Psoas muscle (tissue), 7 donors: ENCODE measurements at regions not wholly inside any gene's neighbourhood (a gene's known extent, or its start where the extent isn't known, plus 50 kb on each side); places are given as distances from the start of the nearest gene placed in this dataset.

ENCODE experiments used
- ATAC-seq, 4 donors: fragments of 200-7000 bp; cut with Tn5 transposase; one replicate each; pipeline ENCODE4 v1.9.1; 2020; ENCODE audit warnings: moderate library complexity in 3 of 4, mild to moderate bottlenecking in 2 of 4
- DNase-seq, 2 donors: peaks; one replicate each; pipeline ENCODE4 v3.0.0-alpha.2; 2020
- H3K27ac ChIP-seq: fragments of 200-600 bp; one replicate; pipeline ENCODE4 v1.8.0; 2022
- H3K27me3 ChIP-seq, 3 donors: fragments of 200-600 bp in 1 of 3; one replicate each; pipeline versions ENCODE4 v1.6.1 to v1.8.0; 2013 to 2022; ENCODE audit warnings: low read length in 2 of 3, mild to moderate bottlenecking in 2 of 3, moderate library complexity in 1 of 3; ENCODE audit not compliant: insufficient read depth in 3 of 3
- H3K36me3 ChIP-seq, 2 donors: fragments of 200-600 bp in 1 of 2; one replicate each; pipeline versions ENCODE4 v1.6.1 to v1.8.0; 2013 to 2022; ENCODE audit warnings: low read depth in 1 of 2, mild to moderate bottlenecking in 1 of 2, moderate library complexity in 1 of 2; ENCODE audit not compliant: insufficient read depth in 1 of 2
- H3K4me1 ChIP-seq: fragments of 200-600 bp; one replicate; pipeline ENCODE4 v1.8.0; 2022
- H3K4me3 ChIP-seq: fragments of 200-600 bp; one replicate; pipeline ENCODE4 v1.8.0; 2022; ENCODE audit warnings: mild to moderate bottlenecking
- H3K9me3 ChIP-seq: fragments of 200-600 bp; one replicate; pipeline ENCODE4 v1.8.0; 2022
- CTCF ChIP-seq: fragments of 200-600 bp; IDR thresholded peaks from one replicate; pipeline ENCODE4 v1.8.0; 2022; ENCODE audit warnings: antibody characterized with exemption
- WGBS, 3 donors: extraction: QIAGEN DNeasy Blood & Tissue Kit; methylation state at CpG; one replicate each; pipeline versions ENCODE4 v1.1.6 to v1.1.7; 2013; 5-methylcytosine and 5-hydroxymethylcytosine counted together
- intact Hi-C, 2 donors: fragments of 100-400 bp; cut with DNase I; formaldehyde crosslinking; loops; one replicate each; pipeline versions ENCODE4 v1.11.0 to v1.14.2; 2022
- donor health status: healthy with polysubstance abuse.
- donor health status: DM: no; HTN: no; CAD: no; lungs with moderate emphysema.
- donor health status: Bipolar disorder and iron deficiency.
- donor health status: healthy.
- donor health status: DM: yes; HTN: yes; CAD: no.
- donor health status: DM: no; HTN: no; CAD: no.
- donor health status: DM: yes; HTN: yes; CAD: no.

- peaks cover 57% of the 10 kb centered on the region for H3K4me1 ChIP-seq
- no peak overlapping the region for H3K4me3 ChIP-seq
- intact Hi-C loops, result no loop called here
- ATAC-seq, result no peak
- 91 to 92% (median 91%) methylated on average over 8 of the region's 8 CpGs for WGBS, 3 donors
- no peaks in the 10 kb centered on the region for H3K36me3 ChIP-seq
- no peak for TF ChIP-seq CTCF
- H3K27me3 ChIP-seq, result no peaks in the 10 kb centered on the region
- DNase-seq, result no peak
- no peaks in the 10 kb centered on the region for H3K9me3 ChIP-seq
- H3K27ac ChIP-seq, result peak overlapping the region; percentile 82
Measured at GRCh38 chr1:234920136-234920842, 208.3 kb downstream of the TOMM20 start.

- DNase-seq (peak; percentile 66 to 84), ATAC-seq (peak; percentile 10 to 52 (median 34))
- no peaks in the 10 kb centered on the region for H3K27me3 ChIP-seq
- intact Hi-C loops, result loop anchor here (5.0 kb wide), 2 partner anchors 38 to 192 kb away; no protein-coding TSS in a partner anchor
- no peaks in the 10 kb centered on the region for H3K9me3 ChIP-seq
- peaks cover 62% of the 10 kb centered on the region for H3K4me1 ChIP-seq
- no peak for TF ChIP-seq CTCF
- peak overlapping the region; percentile 82 for H3K27ac ChIP-seq
- H3K4me3 ChIP-seq, result no peak overlapping the region
- H3K36me3 ChIP-seq, result no peaks in the 10 kb centered on the region
- 44 to 53% (median 50%) methylated on average over 15 of the region's 15 CpGs for WGBS, 3 donors
Measured at GRCh38 chr1:234918961-234919761, 209.5 kb downstream of the TOMM20 start.

GRCh38 chr1:234918181-234918841, 210.3 kb downstream of the TOMM20 start:
- Histone ChIP-seq H3K27ac (peak overlapping the region; percentile 82), H3K4me3 (no peak overlapping the region), H3K36me3 (no peaks in the 10 kb centered on the region), H3K27me3 (no peaks in the 10 kb centered on the region), H3K9me3 (no peaks in the 10 kb centered on the region), H3K4me1 (peaks cover 63% of the 10 kb centered on the region)
- intact Hi-C loops, result loop anchor here (5.0 kb wide), 2 partner anchors 39 to 191 kb away; no protein-coding TSS in a partner anchor
- DNase-seq (peak in 1 of 2 donors; percentile 31), ATAC-seq (peak; percentile 5 to 42 (median 22))
- 41 to 51% (median 48%) methylated on average over 17 of the region's 17 CpGs for WGBS, 3 donors
- TF ChIP-seq CTCF, result no peak

- ATAC-seq (no peak), DNase-seq (no peak)
- 83 to 89% (median 84%) methylated on average over 23 of the region's 23 CpGs for WGBS, 3 donors
- Histone ChIP-seq H3K9me3 (no peaks in the 10 kb centered on the region), H3K36me3 (no peaks in the 10 kb centered on the region), H3K4me1 (peaks cover 70% of the 10 kb centered on the region), H3K27me3 (no peaks in the 10 kb centered on the region), H3K27ac (peak overlapping the region; percentile 82), H3K4me3 (no peak overlapping the region)
- no peak for TF ChIP-seq CTCF
- intact Hi-C loops, result loop anchor here (5.0 kb wide), 2 partner anchors 40 to 190 kb away; no protein-coding TSS in a partner anchor
Measured at GRCh38 chr1:234917495-234918180, 211.0 kb downstream of the TOMM20 start.
